Liver (tissue), 3 donors: ENCODE measurements at regions not wholly inside any gene's neighbourhood (a gene's known extent, or its start where the extent isn't known, plus 50 kb on each side); places are given as distances from the start of the nearest gene placed in this dataset.

Source experiments
- FOXA1 ChIP-seq: IDR thresholded peaks from 2 replicates; pipeline ENCODE4 v1.6.1; 2016; ENCODE audit warnings: antibody characterized with exemption
- GABPA ChIP-seq, 2 donors: IDR thresholded peaks in 1 of 2; conservative IDR thresholded peaks in 1 of 2; 2 replicates each; pipeline ENCODE4 v1.6.1; 2016; ENCODE audit warnings: antibody characterized with exemption in 2 of 2, mild to moderate bottlenecking in 1 of 2, moderate library complexity in 1 of 2
- JUND ChIP-seq, 2 donors: IDR thresholded peaks; 2 replicates each; pipeline ENCODE4 v1.6.1; 2016; ENCODE audit warnings: antibody characterized with exemption in 2 of 2
- RAD21 ChIP-seq, 2 donors: IDR thresholded peaks; 2 replicates each; pipeline ENCODE4 v1.6.1; 2016; ENCODE audit warnings: antibody characterized with exemption in 2 of 2, mild to moderate bottlenecking in 2 of 2
- RXRA ChIP-seq, 2 donors: IDR thresholded peaks; 2 replicates each; pipeline ENCODE4 v1.6.1; 2017 to 2018; ENCODE audit warnings: antibody characterized with exemption in 2 of 2, mild to moderate bottlenecking in 1 of 2
- SP1 ChIP-seq: IDR thresholded peaks from 2 replicates; pipeline ENCODE4 v1.6.1; 2018; ENCODE audit warnings: antibody characterized with exemption, mild to moderate bottlenecking
- TAF1 ChIP-seq: conservative IDR thresholded peaks from 2 replicates; pipeline ENCODE4 v1.6.1; 2016; ENCODE audit warnings: antibody characterized with exemption, mild to moderate bottlenecking
- YY1 ChIP-seq: IDR thresholded peaks from 2 replicates; pipeline ENCODE4 v1.6.1; 2016; ENCODE audit warnings: antibody characterized with exemption, mild to moderate bottlenecking
- TF ChIP-seq, protein P1 (sequence below): IDR thresholded peaks from 2 replicates; pipeline ENCODE4 v1.6.1; 2016; ENCODE audit warnings: antibody characterized with exemption, mild to moderate bottlenecking
- TF ChIP-seq, protein P2 (sequence below): fragments of 150-350 bp; IDR thresholded peaks from 2 replicates; pipeline ENCODE4 v1.5.1; 2017; ENCODE audit warnings: improper control_type of control experiment, low read depth, low read length; ENCODE audit not compliant: missing input control
- TF ChIP-seq, protein P3 (sequence below): IDR thresholded peaks from 2 replicates; pipeline ENCODE4 v1.6.1; 2016; ENCODE audit warnings: antibody characterized with exemption
- TF ChIP-seq, protein P4 (sequence below): IDR thresholded peaks from 2 replicates; pipeline ENCODE4 v1.6.1; 2016; ENCODE audit warnings: antibody characterized with exemption
- TF ChIP-seq, protein P5 (sequence below): IDR thresholded peaks from 2 replicates; pipeline ENCODE4 v1.6.1; 2016; ENCODE audit warnings: antibody characterized with exemption
- donor health status: healthy.
- donor health status: healthy.

DNA sequence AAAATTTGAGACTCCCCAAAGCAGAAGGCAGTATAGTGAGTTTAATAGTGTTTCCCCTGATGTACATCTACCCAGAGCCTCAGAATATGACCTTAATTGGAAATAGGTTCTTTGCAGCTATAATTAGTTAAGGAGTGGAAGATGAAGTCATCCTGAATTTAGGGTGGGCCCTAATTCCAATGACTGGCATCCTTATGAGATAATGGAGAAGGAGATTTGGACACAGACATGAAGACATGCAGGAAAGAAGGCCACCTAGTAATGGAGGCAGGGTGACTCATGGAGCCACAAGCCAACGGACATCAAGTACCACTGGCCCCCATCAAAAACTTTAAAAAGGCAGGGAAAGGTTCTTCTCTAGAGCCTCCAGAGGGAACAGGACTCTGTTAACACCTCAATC, 308.9 kb downstream of the TXNL1 start:
- TF ChIP-seq, protein P1, sequence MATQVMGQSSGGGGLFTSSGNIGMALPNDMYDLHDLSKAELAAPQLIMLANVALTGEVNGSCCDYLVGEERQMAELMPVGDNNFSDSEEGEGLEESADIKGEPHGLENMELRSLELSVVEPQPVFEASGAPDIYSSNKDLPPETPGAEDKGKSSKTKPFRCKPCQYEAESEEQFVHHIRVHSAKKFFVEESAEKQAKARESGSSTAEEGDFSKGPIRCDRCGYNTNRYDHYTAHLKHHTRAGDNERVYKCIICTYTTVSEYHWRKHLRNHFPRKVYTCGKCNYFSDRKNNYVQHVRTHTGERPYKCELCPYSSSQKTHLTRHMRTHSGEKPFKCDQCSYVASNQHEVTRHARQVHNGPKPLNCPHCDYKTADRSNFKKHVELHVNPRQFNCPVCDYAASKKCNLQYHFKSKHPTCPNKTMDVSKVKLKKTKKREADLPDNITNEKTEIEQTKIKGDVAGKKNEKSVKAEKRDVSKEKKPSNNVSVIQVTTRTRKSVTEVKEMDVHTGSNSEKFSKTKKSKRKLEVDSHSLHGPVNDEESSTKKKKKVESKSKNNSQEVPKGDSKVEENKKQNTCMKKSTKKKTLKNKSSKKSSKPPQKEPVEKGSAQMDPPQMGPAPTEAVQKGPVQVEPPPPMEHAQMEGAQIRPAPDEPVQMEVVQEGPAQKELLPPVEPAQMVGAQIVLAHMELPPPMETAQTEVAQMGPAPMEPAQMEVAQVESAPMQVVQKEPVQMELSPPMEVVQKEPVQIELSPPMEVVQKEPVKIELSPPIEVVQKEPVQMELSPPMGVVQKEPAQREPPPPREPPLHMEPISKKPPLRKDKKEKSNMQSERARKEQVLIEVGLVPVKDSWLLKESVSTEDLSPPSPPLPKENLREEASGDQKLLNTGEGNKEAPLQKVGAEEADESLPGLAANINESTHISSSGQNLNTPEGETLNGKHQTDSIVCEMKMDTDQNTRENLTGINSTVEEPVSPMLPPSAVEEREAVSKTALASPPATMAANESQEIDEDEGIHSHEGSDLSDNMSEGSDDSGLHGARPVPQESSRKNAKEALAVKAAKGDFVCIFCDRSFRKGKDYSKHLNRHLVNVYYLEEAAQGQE: no peak
- TF ChIP-seq, protein P2, sequence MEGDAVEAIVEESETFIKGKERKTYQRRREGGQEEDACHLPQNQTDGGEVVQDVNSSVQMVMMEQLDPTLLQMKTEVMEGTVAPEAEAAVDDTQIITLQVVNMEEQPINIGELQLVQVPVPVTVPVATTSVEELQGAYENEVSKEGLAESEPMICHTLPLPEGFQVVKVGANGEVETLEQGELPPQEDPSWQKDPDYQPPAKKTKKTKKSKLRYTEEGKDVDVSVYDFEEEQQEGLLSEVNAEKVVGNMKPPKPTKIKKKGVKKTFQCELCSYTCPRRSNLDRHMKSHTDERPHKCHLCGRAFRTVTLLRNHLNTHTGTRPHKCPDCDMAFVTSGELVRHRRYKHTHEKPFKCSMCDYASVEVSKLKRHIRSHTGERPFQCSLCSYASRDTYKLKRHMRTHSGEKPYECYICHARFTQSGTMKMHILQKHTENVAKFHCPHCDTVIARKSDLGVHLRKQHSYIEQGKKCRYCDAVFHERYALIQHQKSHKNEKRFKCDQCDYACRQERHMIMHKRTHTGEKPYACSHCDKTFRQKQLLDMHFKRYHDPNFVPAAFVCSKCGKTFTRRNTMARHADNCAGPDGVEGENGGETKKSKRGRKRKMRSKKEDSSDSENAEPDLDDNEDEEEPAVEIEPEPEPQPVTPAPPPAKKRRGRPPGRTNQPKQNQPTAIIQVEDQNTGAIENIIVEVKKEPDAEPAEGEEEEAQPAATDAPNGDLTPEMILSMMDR: no peak
- TF ChIP-seq TAF1 (no peak), SP1 (no peak), JUND (IDR thresholded peaks at IDR 0.05) (no peak), RAD21 (IDR thresholded peaks at IDR 0.05) (no peak), RXRA (IDR thresholded peaks at IDR 0.05) (no peak), YY1 (no peak), FOXA1 (no peak), GABPA (IDR thresholded peaks at IDR 0.05 in 1 of 2, conservative IDR thresholded peaks at IDR 0.05 in 1 of 2) (no peak)
- TF ChIP-seq, protein P3, sequence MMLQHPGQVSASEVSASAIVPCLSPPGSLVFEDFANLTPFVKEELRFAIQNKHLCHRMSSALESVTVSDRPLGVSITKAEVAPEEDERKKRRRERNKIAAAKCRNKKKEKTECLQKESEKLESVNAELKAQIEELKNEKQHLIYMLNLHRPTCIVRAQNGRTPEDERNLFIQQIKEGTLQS: no peak
- TF ChIP-seq, protein P4, sequence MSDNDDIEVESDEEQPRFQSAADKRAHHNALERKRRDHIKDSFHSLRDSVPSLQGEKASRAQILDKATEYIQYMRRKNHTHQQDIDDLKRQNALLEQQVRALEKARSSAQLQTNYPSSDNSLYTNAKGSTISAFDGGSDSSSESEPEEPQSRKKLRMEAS: no peak
- TF ChIP-seq, protein P5, sequence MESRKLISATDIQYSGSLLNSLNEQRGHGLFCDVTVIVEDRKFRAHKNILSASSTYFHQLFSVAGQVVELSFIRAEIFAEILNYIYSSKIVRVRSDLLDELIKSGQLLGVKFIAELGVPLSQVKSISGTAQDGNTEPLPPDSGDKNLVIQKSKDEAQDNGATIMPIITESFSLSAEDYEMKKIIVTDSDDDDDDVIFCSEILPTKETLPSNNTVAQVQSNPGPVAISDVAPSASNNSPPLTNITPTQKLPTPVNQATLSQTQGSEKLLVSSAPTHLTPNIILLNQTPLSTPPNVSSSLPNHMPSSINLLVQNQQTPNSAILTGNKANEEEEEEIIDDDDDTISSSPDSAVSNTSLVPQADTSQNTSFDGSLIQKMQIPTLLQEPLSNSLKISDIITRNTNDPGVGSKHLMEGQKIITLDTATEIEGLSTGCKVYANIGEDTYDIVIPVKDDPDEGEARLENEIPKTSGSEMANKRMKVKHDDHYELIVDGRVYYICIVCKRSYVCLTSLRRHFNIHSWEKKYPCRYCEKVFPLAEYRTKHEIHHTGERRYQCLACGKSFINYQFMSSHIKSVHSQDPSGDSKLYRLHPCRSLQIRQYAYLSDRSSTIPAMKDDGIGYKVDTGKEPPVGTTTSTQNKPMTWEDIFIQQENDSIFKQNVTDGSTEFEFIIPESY: no peak
